ENCODE measurements at regions not wholly inside any gene's neighbourhood (a gene's known extent, or its start where the extent isn't known, plus 50 kb on each side); places are given as distances from the start of the nearest gene placed in this dataset.

DNA sequence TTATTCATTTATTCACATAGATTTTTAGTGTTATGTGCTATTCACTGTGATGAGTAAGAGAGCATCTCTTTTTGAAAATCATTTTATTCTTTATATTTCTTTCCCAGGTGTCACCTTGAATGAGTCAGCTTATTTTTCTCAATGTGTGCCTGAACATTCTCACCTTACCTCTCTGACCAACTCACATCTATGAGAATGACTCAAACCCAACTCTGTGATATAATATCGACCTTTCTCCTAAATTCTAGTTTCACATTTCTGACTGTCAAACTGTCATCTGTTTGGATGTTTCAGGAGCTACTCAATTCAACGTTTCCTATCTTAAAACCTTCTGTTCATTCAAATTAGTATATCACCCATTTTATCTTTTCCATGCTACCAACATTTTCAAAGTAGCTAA, 630.8 kb downstream of the RERGL start:
- no peaks in the 10 kb centered on the region for H3K79me2 ChIP-seq (replicated peaks; ENCODE audit: insufficient read depth, low read length)
- H3K9me3 ChIP-seq (ENCODE audit: low read length), result no peaks in the 10 kb centered on the region
- no peaks in the 10 kb centered on the region for H3F3A ChIP-seq (ENCODE audit: insufficient read depth, low read length, poor library complexity, severe bottlenecking)
- H2AFZ ChIP-seq (ENCODE audit: low read depth, low read length), result no peak overlapping the region
- no peak overlapping the region for H3K4me3 ChIP-seq (ENCODE audit: low read length)
- no peak overlapping the region for H3K27ac ChIP-seq (ENCODE audit: low read length)
- H3K9me2 ChIP-seq (ENCODE audit: insufficient read depth, low read length), result no peaks in the 10 kb centered on the region
- H3K27me3 ChIP-seq (ENCODE audit: insufficient read depth, low read depth, low read length), result no peaks in the 10 kb centered on the region
- H3K4me2 ChIP-seq (ENCODE audit: low read length), result no peak overlapping the region
- H4K20me1 ChIP-seq (ENCODE audit: insufficient read depth), result no peaks in the 10 kb centered on the region
- H3K9ac ChIP-seq (ENCODE audit: low read length), result no peak overlapping the region
- TF ChIP-seq RAD21 (conservative IDR thresholded peaks at IDR 0.05), result no peak
- no peak for TF ChIP-seq TAF1 (IDR thresholded peaks at IDR 0.05; ENCODE audit: low read depth)
- no peak for TF ChIP-seq SMC3 (conservative IDR thresholded peaks at IDR 0.05; ENCODE audit: poor library complexity)
- TF ChIP-seq EP300 (conservative IDR thresholded peaks at IDR 0.05; ENCODE audit: poor library complexity, severe bottlenecking), result no peak
- no peaks in the 10 kb centered on the region for H3K36me3 ChIP-seq (ENCODE audit: insufficient read depth, low read length)

DNA sequence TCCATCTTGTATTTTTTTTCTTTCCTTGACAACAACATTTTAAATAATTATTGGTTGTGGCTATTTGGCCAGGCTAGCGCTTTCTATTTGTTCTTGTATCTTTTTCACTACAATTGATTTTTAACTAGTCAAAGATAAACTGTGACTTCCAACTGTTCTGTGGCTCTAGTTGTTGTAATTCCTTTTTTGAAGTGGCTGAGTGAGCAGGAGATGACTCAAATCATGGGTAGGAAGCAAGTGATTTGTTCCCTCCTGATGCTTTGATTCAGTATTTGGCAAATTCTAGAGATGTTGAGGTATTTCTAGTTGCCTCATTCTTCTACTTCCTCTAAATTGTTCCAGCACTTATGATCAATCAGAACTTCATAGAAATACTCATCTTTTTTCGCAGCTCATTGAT, 633.5 kb downstream of the RERGL start:
- H3K27ac ChIP-seq (ENCODE audit: low read length), result no peak overlapping the region
- H3K9me3 ChIP-seq (ENCODE audit: low read length), result no peaks in the 10 kb centered on the region
- no peak overlapping the region for H3K4me3 ChIP-seq (ENCODE audit: low read length)
- H3K9me2 ChIP-seq (ENCODE audit: insufficient read depth, low read length), result no peaks in the 10 kb centered on the region
- H3K9ac ChIP-seq (ENCODE audit: low read length), result no peak overlapping the region
- no peak overlapping the region for H2AFZ ChIP-seq (ENCODE audit: low read depth, low read length)
- no peaks in the 10 kb centered on the region for H3K27me3 ChIP-seq (ENCODE audit: insufficient read depth, low read depth, low read length)
- H3F3A ChIP-seq (ENCODE audit: insufficient read depth, low read length, poor library complexity, severe bottlenecking), result no peaks in the 10 kb centered on the region
- no peaks in the 10 kb centered on the region for H3K79me2 ChIP-seq (replicated peaks; ENCODE audit: insufficient read depth, low read length)
- H4K20me1 ChIP-seq (ENCODE audit: insufficient read depth), result no peaks in the 10 kb centered on the region
- TF ChIP-seq EP300 (conservative IDR thresholded peaks at IDR 0.05; ENCODE audit: poor library complexity, severe bottlenecking) (no peak), TAF1 (IDR thresholded peaks at IDR 0.05; ENCODE audit: low read depth) (no peak), MXI1 (conservative IDR thresholded peaks at IDR 0.05; ENCODE audit: poor library complexity, severe bottlenecking) (no peak), RAD21 (conservative IDR thresholded peaks at IDR 0.05) (no peak), EZH2 (IDR thresholded peaks at IDR 0.05; ENCODE audit: borderline replicate concordance, insufficient read depth, low read length, poor library complexity, severe bottlenecking) (no peak), SMC3 (conservative IDR thresholded peaks at IDR 0.05; ENCODE audit: poor library complexity) (no peak), POLR2AphosphoS5 (IDR thresholded peaks at IDR 0.05) (no peak)
- TF ChIP-seq, protein P1, sequence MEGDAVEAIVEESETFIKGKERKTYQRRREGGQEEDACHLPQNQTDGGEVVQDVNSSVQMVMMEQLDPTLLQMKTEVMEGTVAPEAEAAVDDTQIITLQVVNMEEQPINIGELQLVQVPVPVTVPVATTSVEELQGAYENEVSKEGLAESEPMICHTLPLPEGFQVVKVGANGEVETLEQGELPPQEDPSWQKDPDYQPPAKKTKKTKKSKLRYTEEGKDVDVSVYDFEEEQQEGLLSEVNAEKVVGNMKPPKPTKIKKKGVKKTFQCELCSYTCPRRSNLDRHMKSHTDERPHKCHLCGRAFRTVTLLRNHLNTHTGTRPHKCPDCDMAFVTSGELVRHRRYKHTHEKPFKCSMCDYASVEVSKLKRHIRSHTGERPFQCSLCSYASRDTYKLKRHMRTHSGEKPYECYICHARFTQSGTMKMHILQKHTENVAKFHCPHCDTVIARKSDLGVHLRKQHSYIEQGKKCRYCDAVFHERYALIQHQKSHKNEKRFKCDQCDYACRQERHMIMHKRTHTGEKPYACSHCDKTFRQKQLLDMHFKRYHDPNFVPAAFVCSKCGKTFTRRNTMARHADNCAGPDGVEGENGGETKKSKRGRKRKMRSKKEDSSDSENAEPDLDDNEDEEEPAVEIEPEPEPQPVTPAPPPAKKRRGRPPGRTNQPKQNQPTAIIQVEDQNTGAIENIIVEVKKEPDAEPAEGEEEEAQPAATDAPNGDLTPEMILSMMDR (IDR thresholded peaks at IDR 0.05; ENCODE audit: poor library complexity, severe bottlenecking), result no peak
- TF ChIP-seq, protein P2, sequence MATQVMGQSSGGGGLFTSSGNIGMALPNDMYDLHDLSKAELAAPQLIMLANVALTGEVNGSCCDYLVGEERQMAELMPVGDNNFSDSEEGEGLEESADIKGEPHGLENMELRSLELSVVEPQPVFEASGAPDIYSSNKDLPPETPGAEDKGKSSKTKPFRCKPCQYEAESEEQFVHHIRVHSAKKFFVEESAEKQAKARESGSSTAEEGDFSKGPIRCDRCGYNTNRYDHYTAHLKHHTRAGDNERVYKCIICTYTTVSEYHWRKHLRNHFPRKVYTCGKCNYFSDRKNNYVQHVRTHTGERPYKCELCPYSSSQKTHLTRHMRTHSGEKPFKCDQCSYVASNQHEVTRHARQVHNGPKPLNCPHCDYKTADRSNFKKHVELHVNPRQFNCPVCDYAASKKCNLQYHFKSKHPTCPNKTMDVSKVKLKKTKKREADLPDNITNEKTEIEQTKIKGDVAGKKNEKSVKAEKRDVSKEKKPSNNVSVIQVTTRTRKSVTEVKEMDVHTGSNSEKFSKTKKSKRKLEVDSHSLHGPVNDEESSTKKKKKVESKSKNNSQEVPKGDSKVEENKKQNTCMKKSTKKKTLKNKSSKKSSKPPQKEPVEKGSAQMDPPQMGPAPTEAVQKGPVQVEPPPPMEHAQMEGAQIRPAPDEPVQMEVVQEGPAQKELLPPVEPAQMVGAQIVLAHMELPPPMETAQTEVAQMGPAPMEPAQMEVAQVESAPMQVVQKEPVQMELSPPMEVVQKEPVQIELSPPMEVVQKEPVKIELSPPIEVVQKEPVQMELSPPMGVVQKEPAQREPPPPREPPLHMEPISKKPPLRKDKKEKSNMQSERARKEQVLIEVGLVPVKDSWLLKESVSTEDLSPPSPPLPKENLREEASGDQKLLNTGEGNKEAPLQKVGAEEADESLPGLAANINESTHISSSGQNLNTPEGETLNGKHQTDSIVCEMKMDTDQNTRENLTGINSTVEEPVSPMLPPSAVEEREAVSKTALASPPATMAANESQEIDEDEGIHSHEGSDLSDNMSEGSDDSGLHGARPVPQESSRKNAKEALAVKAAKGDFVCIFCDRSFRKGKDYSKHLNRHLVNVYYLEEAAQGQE (IDR thresholded peaks at IDR 0.05; ENCODE audit: borderline replicate concordance), result no peak
- no peaks in the 10 kb centered on the region for H3K36me3 ChIP-seq (ENCODE audit: insufficient read depth, low read length)
- H3K4me2 ChIP-seq (ENCODE audit: low read length), result no peak overlapping the region

DNA sequence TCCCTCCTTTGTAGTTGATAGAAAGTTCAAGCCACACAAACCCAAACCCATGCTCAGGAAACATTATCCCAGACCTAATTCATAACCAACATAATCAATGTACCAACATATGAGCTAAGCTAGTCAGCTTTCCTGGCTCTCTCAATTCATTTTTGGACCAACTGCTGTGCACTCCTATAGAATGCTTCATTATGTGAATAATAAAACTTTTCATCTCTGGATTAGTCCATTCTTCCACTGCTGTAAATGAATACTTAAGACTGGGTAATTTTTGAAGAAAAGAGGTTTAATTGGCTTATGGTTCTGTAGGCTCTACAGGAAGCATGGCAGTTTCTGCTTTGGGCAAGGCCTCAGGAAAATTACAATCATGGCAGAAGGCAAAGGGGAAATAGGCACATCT, 651.9 kb downstream of the RERGL start:
- no peak overlapping the region for H3K4me3 ChIP-seq (ENCODE audit: low read length)
- H3K27ac ChIP-seq (ENCODE audit: low read length), result no peak overlapping the region
- no peak overlapping the region for H3K4me2 ChIP-seq (ENCODE audit: low read length)
- H3K9ac ChIP-seq (ENCODE audit: low read length), result no peak overlapping the region
- no peak overlapping the region for H2AFZ ChIP-seq (ENCODE audit: low read depth, low read length)
- H3K36me3 ChIP-seq (ENCODE audit: insufficient read depth, low read length), result no peaks in the 10 kb centered on the region
- no peak for TF ChIP-seq EZH2 (IDR thresholded peaks at IDR 0.05; ENCODE audit: borderline replicate concordance, insufficient read depth, low read length, poor library complexity, severe bottlenecking)
- no peak for TF ChIP-seq MXI1 (conservative IDR thresholded peaks at IDR 0.05; ENCODE audit: poor library complexity, severe bottlenecking)
- TF ChIP-seq EP300 (conservative IDR thresholded peaks at IDR 0.05; ENCODE audit: poor library complexity, severe bottlenecking), result no peak
- TF ChIP-seq SMC3 (conservative IDR thresholded peaks at IDR 0.05; ENCODE audit: poor library complexity), result no peak
- TF ChIP-seq, protein P2 (IDR thresholded peaks at IDR 0.05; ENCODE audit: borderline replicate concordance), result no peak
- TF ChIP-seq POLR2AphosphoS5 (IDR thresholded peaks at IDR 0.05), result no peak
- no peak for TF ChIP-seq TAF1 (IDR thresholded peaks at IDR 0.05; ENCODE audit: low read depth)
- TF ChIP-seq RAD21 (conservative IDR thresholded peaks at IDR 0.05), result no peak
- TF ChIP-seq, protein P1 (IDR thresholded peaks at IDR 0.05; ENCODE audit: poor library complexity, severe bottlenecking), result no peak
- no peaks in the 10 kb centered on the region for H3K9me2 ChIP-seq (ENCODE audit: insufficient read depth, low read length)
- no peaks in the 10 kb centered on the region for H3F3A ChIP-seq (ENCODE audit: insufficient read depth, low read length, poor library complexity, severe bottlenecking)
- H3K9me3 ChIP-seq (ENCODE audit: low read length), result no peaks in the 10 kb centered on the region
- no peaks in the 10 kb centered on the region for H3K79me2 ChIP-seq (replicated peaks; ENCODE audit: insufficient read depth, low read length)
- no peaks in the 10 kb centered on the region for H4K20me1 ChIP-seq (ENCODE audit: insufficient read depth)
- H3K27me3 ChIP-seq (ENCODE audit: insufficient read depth, low read depth, low read length), result no peaks in the 10 kb centered on the region

All from neural cell (in vitro differentiated cells).